Vagina (tissue), 2 donors: ENCODE measurements at regions not wholly inside any gene's neighbourhood (a gene's known extent, or its start where the extent isn't known, plus 50 kb on each side); places are given as distances from the start of the nearest gene placed in this dataset.

Source experiments
- POLR2A ChIP-seq, 2 donors: fragments of 450-650 bp; IDR thresholded peaks; one replicate each; pipeline ENCODE4 v1.6.1; 2017; ENCODE audit warnings: antibody characterized with exemption in 2 of 2, mild to moderate bottlenecking in 2 of 2, moderate library complexity in 2 of 2
- TF ChIP-seq, protein P1 (sequence below), 3 experiments: fragments of 450-650 bp in 2 of 3; fragments of 200-600 bp in 1 of 3; sonication (generic) in 1 of 3; IDR thresholded peaks; one replicate each; pipeline ENCODE4 v1.5.1; 2017 to 2019; ENCODE audit warnings: antibody characterized with exemption in 3 of 3, mild to moderate bottlenecking in 2 of 3, moderate library complexity in 2 of 3

DNA sequence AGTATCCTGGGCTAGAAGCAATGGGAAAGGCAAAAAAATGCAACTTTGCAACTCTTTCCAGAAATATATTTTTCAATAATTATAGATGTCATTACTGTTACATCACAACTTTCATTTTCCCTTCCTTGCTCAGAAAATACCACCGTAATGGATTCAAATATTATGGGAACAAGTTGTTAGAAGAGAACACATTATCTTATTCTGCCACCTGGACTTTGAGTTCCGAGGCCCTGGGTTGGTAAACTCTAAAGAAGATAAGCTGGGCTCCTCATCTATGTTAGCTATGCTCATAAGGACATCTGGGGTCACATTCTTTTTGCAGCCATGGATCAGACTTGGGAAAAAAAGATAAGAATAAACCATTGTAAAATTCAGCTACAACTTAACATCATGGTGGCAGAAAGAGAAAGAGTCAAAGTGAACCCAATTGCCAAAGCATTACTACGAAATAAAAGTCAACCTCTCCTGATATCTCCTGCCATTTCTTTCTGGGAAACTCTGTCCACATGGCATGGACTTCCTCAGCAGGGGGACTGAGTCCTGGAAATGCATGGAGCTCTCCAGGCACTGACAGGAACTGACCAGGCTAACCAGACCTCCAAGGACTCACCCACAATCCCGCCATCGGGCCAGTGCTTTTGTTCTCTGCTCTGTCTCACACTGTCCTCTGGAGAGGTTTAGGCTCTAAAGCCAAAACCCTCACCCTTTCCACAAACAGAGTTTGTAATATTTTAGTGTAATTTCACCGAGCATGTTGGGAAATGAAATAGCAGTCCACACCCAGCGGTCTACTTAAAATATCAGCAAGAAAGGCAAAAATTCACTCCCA lies 499.1 kb upstream of the RUNX1 start:
- TF ChIP-seq, protein P1, sequence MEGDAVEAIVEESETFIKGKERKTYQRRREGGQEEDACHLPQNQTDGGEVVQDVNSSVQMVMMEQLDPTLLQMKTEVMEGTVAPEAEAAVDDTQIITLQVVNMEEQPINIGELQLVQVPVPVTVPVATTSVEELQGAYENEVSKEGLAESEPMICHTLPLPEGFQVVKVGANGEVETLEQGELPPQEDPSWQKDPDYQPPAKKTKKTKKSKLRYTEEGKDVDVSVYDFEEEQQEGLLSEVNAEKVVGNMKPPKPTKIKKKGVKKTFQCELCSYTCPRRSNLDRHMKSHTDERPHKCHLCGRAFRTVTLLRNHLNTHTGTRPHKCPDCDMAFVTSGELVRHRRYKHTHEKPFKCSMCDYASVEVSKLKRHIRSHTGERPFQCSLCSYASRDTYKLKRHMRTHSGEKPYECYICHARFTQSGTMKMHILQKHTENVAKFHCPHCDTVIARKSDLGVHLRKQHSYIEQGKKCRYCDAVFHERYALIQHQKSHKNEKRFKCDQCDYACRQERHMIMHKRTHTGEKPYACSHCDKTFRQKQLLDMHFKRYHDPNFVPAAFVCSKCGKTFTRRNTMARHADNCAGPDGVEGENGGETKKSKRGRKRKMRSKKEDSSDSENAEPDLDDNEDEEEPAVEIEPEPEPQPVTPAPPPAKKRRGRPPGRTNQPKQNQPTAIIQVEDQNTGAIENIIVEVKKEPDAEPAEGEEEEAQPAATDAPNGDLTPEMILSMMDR (IDR thresholded peaks at IDR 0.05), result no peak
- TF ChIP-seq POLR2A (IDR thresholded peaks at IDR 0.05), result no peak
